Kasumi-1 (cell line): ENCODE measurements at regions not wholly inside any gene's neighbourhood (a gene's known extent, or its start where the extent isn't known, plus 50 kb on each side); places are given as distances from the start of the nearest gene placed in this dataset.
"Not testable (repeated sequence)": the region's sequence is repeated elsewhere in the genome, so short reads cannot be mapped to it uniquely, and the experiment has no call there.

Experiments used
- DNase-seq, 2 experiments: peaks; one replicate each; lab custom pipeline; 2025; lab: John Stamatoyannopoulos, UW

DNA sequence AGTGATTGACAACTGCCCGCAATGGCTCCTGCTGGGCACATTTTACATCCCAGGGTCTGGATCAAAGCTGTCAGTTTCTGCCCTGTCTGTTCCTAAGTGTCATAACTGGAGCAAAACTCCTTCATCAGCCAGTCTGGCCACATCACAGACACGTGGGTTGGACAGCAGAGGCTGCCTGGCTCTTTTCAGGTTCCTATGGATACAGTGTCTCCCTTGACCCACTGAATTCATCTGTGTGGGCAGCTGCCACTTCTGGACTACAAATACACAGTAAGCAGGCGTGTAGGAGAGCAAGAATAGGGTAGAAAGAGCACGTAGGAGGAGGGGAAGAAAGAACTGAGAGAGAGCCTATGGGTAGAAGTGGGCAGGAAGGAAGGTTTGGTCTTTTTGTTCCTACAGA is 238.0 kb downstream of the ENC1 start:
- DNase-seq: no peak

DNA sequence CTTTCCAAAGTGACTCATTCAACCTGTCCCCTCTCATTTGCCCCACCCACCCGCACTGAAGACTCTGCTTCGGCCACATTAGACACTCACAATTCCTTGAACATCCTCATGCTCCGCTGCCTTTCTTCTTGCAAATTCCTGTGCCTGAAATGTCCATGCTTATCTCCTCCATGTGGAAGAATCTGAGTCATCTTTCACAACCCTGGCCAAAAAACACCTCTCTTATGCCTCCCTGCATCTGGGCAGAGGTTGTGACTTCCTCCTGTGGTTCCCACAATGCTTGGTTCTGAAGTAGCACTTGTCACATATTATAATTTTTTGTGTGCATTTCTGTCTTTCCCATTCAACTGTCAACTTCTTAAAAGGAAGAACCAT is 238.6 kb downstream of the ENC1 start:
- no peak for DNase-seq

DNA sequence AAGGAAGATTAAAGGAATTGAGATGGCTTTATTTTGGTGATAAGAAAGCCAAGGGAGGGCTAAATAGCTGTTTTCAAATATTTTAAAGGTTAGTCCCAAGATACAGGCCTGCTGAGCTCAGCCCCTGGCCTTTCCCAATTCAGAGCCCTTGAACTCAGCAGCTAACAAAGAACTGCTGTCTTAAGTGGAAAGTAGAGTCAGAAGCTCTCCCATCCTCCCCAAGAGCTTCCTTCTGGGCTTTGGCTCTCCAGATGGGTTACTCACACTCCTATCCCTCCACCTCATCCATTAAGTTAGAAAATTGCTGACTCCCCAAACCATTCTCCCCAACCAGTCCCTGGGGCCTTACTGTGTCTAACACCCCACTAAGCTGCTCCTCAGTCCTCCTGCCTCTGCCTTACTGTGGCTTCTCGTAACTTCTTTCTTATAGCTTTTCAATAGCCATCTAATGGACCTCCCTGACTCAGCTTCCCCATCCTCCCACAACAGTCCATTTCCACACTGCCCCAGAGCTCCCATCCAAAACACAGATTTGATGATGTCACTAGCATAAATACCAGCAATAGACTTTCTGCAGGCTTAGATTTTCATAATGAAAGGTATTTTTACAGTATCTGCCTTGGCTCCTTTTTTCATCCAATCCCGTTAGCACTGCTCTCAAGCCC is 239.1 kb downstream of the ENC1 start:
- no peak for DNase-seq

DNA sequence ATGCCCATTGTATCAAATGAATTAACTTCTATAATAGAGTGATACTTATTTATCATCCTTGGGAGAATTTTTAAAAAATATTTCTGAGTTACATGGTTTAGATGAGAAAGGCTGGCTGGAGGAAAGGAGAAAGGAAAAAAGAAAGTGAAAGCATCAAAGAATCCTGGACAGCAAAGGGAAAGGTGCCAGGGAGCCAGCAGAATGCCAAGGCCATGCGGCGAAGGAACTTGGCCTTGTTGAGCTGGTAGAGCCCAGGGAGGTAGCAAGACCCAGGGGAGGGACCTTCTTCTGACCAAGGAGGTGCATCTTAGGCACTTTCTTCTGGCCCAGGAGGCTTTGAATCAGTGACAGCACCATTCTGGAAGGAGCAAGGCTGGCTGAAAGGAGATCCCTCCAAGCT is 240.5 kb downstream of the ENC1 start:
- no peak for DNase-seq

DNA sequence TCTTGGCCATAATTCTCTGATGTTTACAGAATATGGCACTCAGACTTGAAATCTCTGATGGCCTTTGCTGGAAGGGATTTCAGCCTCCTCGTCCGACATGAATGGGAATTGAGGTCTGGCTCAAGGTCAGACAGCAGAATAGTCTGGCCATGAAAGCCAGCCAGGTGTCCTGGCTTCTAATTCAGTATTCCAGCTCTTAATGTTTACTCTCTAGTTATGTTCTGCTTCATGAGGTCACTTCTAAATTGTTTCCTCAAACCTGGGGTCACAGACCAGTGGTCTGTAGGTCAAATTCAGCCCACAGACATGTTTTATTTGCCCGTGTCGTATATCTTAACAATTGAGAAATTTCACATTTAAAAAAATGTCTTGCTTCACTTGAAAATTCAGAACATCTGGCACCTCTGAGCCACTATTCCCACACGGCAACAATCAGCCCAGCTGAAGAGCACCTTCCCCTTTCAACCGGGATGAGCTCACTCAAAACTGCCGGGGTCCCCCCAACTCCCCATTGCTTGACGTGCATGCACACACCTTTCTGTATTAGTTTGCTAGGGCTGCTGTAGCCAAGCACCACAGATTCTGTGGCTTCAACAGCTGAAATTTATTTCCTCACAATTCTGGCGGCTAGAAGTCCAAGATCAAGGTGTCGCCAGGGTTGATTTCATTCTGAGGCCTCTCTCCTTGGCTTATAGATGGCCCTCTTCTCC is 243.5 kb downstream of the ENC1 start:
- DNase-seq: no peak

DNA sequence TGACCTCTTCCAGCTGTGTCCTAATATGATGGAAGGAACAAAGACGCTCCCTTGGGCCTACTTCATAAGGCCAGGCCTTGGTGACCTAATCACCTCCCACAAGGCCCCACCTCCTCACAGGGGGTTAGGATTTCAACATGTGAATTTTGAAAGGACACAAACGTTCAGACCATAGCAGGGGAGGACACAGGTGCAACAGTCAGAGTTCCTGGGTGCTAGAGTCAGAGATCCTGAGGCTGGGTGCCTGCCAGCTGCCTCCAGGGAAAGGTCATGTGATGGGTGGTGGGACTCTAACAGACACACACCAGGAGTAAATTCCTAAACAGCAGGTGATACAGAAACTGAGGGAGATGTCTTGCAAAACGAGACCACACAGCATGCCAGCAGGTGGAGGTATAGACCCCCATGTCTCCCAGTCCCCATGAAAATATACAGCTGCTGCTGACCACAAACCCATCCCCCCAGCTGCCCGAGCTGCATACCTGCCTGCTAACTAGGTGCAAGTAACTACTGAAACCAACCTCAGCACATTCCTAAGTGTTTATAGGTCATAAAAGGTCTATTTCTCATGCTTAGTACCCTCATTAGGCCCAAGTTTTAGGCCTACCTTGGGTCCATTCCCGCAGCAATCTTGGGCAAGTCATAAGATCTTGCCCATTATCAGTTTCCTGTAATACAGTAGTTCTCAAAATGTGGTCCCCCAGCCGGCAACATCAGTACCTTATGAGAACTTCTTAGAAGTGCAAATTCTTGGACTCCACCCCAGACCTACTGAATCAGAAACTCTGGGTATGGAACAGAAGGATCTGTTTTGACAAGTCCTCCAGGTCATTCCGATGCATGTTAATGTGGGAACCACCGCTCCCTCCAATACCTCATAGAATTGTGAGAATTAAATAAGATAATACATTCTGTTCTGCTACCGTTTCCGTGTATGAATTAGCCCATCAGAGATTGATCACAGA is 245.3 kb downstream of the ENC1 start:
- no peak for DNase-seq

DNA sequence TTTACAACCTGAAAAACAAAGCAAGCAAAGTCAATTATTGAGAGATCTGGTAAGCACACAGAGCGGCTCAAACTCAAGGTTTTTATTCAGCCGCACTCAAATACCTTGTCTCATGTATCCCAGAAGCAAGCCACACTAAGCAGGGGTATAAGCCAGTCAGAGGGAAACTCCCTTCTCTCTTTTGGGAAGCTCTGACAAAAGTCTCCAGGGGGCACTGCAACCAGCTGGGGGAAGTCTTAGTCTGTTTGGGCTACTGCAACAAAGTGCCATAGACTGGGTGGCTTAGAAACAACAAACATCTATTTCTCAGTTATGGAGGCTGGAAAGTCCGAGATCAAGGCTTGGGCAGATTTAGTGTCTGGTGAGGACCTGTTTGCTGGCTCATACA is 246.0 kb downstream of the ENC1 start:
- peak; percentile 22 to 53 for DNase-seq

DNA sequence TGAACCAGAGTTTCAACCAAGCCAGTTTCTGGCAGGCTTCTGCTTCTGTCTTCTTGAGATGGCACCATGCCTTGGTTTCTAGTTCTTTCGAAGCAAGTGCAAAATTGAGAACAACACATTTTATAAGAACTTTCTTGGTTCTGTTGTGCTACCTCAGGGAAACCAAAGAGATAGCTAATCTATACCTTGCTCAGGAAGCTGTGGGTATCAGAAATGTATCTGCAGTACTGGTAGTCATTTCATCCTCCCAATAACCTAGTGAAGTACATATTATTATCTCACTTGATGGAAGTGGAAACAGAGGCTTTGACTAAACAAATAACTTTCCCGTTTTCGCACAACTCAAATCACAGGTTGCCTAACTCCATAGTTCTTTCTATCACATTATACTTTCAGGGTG is 246.6 kb downstream of the ENC1 start:
- DNase-seq: no peak

DNA sequence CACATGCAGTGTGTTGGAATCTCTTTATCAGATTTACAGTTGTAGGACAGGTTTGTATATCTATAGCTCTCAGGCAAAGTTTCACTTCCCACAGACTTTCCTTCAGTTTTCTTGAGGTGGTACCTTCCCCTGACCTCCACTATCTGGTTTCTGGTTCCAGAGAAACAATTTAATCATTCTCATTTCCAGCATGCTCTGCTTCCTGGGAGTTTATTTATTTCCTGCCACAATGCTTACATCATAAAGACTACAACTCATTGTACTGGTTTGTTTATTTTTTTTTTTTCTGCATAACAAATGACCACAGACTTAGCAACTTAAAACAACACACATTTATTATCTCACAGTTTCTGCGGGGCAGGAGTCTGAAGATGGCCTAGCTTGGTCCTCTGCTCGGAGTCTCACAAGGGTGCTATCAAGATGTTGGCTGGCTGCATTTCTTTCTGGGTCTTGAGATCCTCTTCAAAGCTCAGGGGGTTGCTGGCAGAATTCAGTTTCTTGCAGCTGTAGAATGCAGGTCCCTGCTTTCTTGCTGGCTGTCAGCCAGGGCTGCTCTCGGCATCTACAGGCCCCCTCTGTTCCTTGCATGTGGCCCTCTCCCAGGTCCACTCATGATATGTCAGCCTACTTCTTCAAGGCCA is 247.7 kb downstream of the ENC1 start:
- DNase-seq: no peak

DNA sequence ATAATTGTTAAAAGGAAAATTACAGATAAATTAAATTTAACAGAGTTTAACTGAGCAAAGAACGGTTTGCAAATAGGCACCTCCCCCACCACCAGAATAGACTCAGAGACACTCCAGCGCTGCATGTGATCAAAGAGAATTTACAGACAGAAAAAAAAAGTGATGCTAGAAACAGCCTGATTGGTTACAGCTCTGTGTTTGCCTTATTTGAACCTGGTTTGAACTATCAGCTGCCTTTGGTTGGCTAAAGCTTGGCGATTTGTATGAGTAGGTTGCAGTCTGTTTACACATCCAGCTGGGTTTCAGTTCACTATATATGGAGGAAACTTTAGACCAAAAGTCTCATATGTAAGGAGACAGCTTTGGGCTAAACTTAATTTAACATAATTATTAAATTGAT is 249.1 kb downstream of the ENC1 start:
- no peak for DNase-seq

DNA sequence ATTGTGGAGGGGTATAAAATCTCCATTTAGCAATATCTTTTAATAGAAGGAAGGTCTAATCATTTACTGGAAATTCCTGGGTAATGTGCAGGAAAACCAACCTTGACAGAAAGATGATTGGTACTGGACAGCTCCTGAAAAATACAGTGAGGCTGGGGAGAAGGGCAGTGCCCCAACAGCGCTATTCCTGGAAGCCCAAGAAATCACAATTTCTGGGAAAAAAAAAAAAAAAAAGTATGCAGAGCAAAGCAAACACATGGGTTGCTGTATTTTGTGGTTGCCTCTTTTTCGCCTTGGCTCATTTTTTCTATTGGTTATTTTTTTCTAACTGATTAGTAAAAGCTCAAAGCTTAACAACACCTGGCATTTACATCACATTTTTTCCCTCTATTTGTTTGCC is 249.7 kb downstream of the ENC1 start:
- DNase-seq: no peak

DNA sequence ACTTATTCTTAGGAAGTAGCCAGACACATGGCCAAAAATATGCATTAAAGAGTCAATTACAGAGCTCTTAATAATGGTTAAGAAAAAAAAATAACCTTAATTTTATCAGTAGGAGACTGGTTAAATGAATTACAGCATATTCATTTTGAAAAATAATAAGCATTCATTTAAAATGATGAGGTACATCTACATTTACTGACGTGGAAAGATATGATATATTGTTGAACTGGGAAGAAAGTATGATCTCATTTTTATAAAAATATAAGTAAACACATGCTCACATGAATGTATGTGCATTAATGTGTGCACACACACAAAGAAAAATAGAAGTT is 250.3 kb downstream of the ENC1 start:
- no peak for DNase-seq

DNA sequence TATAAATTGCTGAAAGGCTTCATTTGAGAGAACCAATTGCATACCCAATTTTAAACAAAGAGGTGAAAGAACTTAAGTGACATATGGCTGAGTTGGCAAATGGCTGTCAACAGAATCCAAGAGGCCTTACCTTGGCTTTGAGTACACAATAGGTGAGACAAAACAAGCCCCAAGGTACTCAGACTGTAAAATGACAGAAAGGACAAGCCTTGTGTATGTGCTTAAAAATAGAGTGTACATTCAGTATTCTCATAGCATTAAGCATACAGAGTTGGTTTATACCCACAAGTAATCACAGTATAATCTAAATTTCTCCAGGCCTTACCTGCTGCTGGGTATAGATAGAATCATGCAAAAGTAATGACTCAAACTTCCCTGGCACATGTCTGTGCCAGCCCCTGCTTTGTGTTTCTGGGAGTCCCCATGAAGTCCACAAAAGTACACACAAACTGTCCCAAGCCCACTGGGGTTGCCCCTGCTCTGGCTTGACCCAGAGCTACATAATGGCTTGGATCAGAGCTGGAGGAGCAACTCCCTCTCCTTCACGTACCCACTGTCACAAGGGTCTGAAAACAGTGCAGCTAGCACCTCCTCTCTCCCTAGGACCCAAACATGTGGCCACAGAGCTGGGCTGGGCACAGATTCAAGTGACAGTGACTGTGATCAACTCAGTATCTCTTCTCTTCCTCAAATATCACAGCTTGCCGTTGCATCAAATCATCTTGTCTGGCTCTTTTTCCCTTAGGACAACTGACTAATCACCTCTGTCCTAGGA is 250.8 kb downstream of the ENC1 start:
- no peak for DNase-seq

DNA sequence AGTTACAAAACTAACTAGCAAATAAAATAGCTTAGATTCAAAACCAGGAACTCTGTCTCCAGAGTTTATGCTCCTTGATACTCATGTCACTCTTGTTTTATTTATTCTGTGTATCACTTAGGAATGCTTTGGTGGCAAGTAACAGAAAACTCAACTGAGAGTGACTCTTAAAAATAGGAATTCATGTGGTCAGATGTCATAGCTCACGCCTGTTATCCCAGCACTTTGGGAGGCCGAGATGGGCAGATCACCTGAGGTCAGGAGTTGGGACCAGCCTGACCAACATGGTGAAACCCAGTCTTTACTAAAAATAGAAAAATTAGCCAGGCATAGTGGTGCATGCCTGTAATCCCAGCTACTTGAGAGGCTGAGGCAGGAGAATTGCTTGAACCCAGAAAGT is 252.1 kb downstream of the ENC1 start:
- DNase-seq: not testable (repeated sequence)

DNA sequence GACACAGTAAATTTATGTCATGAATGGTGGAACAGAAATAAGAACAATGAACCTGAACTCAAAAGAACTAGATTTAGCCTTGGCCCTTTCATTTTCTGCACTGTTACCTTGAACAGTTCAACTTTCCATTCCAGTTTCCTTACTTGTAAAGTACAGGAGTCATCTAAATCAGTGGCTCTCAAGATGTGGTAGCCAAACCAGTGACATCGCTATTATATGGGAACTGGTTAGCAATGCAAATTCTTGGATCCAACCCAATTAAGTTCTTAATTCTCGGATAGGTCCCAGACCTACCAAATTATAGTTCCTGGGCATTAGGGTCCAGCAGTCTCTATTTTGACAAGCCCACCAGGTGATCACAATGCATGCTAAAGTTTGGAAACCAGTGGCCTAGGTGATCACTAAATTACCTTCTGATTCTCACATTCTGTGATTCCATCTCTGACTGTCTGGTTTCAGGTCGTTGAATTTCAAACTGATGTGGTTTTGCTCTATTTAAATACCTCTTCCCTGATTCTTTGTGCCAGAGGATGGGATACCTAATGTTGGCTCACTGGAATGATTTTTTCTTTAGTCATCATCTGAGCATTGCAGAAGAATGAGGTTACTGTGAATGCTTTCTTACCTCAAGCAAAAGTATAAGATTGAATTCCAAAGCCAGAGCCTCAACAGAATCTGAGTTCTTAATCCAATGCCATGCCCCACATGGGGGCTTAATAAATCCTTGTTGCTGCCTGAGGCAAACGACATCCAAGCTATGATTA is 253.8 kb downstream of the ENC1 start:
- no peak for DNase-seq

DNA sequence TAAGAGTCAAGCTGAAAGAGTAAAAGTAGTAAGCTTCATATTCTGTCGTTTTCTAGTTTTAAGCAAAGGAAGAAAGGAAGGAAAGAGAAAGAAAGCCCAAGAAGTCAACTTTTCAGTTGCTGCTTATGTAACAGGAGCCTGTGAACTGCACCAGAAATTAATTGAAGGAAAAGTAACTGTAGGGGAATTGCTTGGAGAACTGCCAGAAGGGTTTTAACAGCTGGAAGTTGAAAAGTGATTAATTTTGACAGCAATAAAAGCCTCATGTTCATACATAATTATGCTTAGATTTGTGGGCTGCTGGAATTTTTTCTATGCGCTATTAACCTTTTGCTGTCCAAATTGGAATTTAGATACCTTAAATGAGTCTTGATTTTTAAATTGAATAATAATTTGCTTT is 255.7 kb downstream of the ENC1 start:
- no peak for DNase-seq

DNA sequence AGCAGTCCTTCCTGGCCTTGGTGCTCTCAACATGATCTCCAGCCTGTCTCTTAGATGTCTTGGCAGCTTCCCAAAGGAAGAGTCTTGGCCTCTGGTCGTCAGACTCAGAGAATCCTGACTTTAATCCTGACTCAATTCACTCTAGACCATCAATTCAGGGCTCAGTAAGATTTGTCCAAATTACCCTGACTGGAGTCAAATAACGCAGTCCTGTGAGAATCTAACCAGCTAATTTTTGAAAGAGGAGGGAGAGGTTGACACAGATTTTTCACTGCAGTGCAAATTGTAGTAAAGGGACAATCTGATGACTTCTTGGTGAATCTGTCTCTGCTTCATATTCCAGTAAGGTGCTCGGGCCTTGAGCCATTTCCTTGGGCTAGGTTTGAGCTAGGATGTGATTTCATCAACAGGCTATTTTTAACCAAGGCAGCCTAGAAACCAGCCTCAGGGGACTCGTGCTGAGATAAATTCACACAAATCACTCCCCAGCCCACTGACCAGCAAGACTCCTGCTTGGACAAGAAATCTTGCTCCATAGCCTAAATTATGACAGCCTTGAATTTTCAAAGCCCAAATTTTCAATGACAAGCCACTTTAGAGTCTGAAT is 257.4 kb downstream of the ENC1 start:
- no peak for DNase-seq

DNA sequence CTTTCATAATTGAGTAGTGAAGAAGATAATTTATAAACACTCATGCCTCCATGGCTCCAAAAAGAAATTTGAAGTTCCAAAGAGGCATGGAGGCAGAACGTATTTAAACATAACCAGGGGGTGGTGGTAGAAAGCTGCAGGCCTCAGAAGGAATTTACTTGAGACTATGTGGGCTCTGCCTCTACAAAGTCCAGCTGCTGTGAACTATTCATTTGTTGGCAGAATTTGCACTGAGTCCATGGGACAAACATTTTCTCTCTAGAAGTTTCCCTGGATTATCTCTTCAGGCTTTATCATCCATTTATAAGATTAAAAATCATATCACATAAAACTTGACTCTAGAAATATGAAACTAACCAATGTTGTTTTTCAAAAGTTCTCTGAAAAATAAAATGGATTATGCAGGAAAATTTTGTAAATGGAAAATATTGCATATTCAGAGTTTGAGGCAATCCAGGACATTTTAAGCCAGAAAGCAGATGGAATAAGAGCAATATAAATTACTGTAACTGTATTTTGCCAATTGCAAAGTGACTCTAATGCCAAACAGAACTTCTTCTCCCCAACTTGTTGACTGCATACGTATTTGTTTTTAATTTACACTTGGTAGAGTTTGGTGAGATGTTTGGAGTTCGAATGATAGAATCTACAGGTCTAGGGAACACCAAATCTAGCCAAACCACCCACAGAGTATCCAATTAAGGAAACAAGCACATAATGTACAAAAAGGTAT is 258.2 kb downstream of the ENC1 start:
- DNase-seq: no peak

DNA sequence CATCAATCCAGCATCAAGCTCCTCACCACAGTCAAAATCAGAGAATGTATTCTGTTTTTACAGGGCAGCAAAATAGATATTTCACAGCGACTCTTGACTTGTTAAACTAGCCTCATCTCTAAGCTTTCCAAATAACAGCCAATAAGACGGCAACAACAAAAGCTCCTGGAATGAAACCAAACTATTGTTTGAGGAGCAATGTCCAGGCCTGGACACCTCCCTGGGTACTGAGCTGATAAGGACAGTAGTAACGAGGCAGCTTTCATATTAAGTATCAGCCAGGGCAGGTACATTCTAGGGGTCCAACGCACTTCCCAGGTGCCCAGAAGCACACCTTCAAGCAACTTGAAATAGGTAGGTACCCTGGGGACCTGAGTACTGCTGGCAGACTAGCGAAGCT is 260.3 kb downstream of the ENC1 start:
- DNase-seq: no peak

DNA sequence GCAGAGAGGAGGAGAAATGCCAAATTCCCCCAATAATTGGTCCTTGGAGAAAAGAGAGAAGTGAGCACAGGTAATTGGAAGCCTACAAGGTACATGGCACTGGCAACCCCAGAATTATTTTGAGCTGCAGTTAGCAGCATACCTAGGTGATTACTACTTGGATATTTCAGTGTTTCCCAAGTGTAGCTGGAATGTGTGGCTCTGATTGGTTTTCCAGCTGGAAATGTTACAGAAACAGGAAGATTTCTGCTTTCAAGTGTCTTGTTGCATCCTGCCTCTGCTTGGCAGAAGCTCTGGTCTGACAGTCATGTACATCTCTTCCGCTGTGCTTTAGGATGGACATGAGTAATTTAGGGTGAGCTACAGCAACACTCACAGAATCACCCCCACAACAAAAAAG is 262.1 kb downstream of the ENC1 start:
- no peak for DNase-seq
